BE2C (cell line): ENCODE measurements at regions not wholly inside any gene's neighbourhood (a gene's known extent, or its start where the extent isn't known, plus 50 kb on each side); places are given as distances from the start of the nearest gene placed in this dataset.
A peak's percentile ranks its signal among the peaks of the same experiment; 100 is the strongest.

Experiments
- DNase-seq: peaks from one replicate; pipeline ENCODE4 v3.0.0-alpha.2; 2020
- H3K27me3 ChIP-seq: fragments of 250-450 bp; sonication (Bioruptor Pico); 2 replicates; pipeline ENCODE4 v1.5.1; 2020; ENCODE audit warnings: mild to moderate bottlenecking
- H3K36me3 ChIP-seq: fragments of 250-450 bp; sonication (Bioruptor Pico); 2 replicates; pipeline ENCODE4 v1.5.1; 2020; ENCODE audit warnings: mild to moderate bottlenecking
- H3K4me1 ChIP-seq: fragments of 250-450 bp; sonication (Bioruptor Pico); 2 replicates; pipeline ENCODE4 v1.5.1; 2020
- H3K4me3 ChIP-seq: 2 replicates; pipeline ENCODE4 v1.5.1; 2011; ENCODE audit warnings: low read depth, low read length
- H3K9me3 ChIP-seq: fragments of 250-450 bp; sonication (Bioruptor Pico); 2 replicates; pipeline ENCODE4 v1.5.1; 2020
- TF ChIP-seq, protein P1 (sequence below): IDR thresholded peaks from 2 replicates; pipeline ENCODE4 v1.5.1; 2012; ENCODE audit warnings: mild to moderate bottlenecking, low read depth, low read length

DNA sequence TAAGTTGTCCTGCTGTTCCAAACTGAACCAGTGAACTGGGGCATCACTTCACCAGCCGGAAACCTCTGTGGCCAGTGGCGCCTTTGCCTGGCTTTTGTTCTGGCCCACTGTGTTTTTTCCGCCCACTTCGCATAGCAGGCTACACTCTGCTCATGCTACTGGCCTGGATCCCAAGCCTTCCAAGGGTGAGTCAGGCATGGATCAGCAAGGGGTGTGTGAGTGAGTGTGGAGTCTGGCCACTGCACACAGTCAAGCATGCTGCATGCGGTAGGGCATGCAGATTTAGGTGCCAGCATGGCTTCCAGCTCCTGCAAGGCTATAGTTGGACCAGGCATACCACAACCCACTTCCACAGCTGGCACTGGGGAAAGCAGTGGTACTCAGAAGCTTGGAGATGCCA lies 1967.9 kb downstream of the C4orf33 start:
- TF ChIP-seq, protein P1, sequence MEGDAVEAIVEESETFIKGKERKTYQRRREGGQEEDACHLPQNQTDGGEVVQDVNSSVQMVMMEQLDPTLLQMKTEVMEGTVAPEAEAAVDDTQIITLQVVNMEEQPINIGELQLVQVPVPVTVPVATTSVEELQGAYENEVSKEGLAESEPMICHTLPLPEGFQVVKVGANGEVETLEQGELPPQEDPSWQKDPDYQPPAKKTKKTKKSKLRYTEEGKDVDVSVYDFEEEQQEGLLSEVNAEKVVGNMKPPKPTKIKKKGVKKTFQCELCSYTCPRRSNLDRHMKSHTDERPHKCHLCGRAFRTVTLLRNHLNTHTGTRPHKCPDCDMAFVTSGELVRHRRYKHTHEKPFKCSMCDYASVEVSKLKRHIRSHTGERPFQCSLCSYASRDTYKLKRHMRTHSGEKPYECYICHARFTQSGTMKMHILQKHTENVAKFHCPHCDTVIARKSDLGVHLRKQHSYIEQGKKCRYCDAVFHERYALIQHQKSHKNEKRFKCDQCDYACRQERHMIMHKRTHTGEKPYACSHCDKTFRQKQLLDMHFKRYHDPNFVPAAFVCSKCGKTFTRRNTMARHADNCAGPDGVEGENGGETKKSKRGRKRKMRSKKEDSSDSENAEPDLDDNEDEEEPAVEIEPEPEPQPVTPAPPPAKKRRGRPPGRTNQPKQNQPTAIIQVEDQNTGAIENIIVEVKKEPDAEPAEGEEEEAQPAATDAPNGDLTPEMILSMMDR, result no peak
- H3K4me3 ChIP-seq, result no peak overlapping the region
- H3K27me3 ChIP-seq, result no peaks in the 10 kb centered on the region
- no peaks in the 10 kb centered on the region for H3K36me3 ChIP-seq
- H3K4me1 ChIP-seq, result no peaks in the 10 kb centered on the region
- DNase-seq, result no peak
- H3K9me3 ChIP-seq, result no peaks in the 10 kb centered on the region

DNA sequence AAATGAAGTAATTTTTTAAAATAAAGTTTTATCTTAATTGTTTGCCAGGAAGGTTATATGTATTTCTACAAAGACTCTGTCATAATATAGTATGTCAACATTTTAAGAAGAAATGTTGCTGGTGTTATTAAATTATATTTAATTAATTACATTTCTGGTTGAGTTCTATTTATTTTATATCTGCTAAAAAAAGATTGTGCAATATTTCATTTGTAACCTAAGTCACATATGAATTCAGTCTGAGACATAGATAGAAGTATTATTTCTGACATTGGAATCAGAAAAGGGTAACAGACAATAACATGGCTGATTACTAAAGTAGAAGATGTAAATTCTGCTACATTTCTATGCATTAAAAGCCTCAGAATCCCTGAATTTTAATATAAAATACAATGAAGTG lies 1985.1 kb downstream of the C4orf33 start:
- no peaks in the 10 kb centered on the region for H3K4me1 ChIP-seq
- TF ChIP-seq, protein P1, result no peak
- DNase-seq, result no peak
- no peaks in the 10 kb centered on the region for H3K9me3 ChIP-seq
- H3K36me3 ChIP-seq, result no peaks in the 10 kb centered on the region
- H3K4me3 ChIP-seq, result no peak overlapping the region
- H3K27me3 ChIP-seq, result no peaks in the 10 kb centered on the region

DNA sequence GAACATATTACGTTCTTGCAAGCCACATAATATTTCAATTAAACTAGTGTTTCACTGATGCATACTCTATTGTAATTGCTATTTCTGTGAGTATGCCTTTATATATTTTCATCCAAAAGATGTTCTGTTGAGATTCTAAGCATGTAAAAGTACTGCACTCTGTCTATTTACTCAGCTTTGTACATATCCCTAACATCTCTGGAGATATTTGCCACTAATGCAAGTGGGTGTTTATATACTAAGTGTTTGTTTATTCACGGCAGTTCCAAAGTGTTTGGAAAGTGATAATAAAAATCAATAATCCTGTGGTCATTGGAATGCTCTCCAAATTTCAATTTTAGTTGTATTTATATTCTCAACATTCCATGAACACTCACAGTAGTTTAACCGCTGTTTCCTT lies 1989.0 kb downstream of the C4orf33 start:
- Histone ChIP-seq H3K4me1 (no peaks in the 10 kb centered on the region), H3K4me3 (no peak overlapping the region), H3K27me3 (no peaks in the 10 kb centered on the region), H3K36me3 (no peaks in the 10 kb centered on the region), H3K9me3 (no peaks in the 10 kb centered on the region)
- DNase-seq, result no peak
- TF ChIP-seq, protein P1, result no peak

DNA sequence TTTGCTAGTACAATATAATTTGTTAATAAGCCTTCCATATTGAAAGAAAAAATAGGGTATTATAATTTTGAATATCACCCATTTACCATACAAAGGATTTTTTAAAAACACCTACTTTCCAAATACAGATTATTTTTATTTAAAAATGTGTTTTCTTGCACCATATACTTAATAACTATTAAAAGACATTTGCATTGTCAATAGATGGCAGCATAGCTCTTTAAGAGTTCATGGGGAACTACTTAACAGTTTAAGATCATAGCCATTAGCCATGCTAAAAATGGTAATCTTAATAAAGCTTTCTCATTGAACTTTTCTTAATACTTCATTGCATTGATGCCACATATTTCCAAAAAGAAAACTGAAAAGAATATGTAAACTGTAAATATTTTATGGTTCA lies 1995.9 kb downstream of the C4orf33 start:
- Histone ChIP-seq H3K4me3 (no peak overlapping the region), H3K36me3 (no peaks in the 10 kb centered on the region), H3K4me1 (no peaks in the 10 kb centered on the region), H3K27me3 (no peaks in the 10 kb centered on the region), H3K9me3 (no peaks in the 10 kb centered on the region)
- DNase-seq, result no peak
- TF ChIP-seq, protein P1, result peak; percentile 57

DNA sequence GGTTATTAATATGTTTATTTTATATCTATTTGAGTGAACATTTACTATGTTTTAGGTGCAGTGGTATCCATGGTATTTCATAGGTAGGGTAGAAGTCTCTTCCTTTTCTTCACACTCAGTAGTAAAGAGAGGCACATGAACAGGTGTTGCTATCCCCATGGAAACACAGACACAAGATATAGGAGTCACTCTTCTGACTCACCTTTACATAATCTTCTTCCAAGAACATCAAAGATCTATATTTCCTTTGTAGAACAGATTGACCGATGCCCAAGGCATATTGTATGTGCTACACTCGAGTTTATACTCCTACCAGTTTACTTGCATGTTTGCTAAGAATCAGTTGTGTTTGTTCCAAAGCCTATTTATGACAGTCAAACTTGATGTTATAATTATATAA lies 1997.4 kb downstream of the C4orf33 start:
- H3K4me3 ChIP-seq, result no peak overlapping the region
- no peaks in the 10 kb centered on the region for H3K4me1 ChIP-seq
- no peaks in the 10 kb centered on the region for H3K9me3 ChIP-seq
- TF ChIP-seq, protein P1, result no peak
- H3K27me3 ChIP-seq, result no peaks in the 10 kb centered on the region
- no peaks in the 10 kb centered on the region for H3K36me3 ChIP-seq
- DNase-seq, result no peak

DNA sequence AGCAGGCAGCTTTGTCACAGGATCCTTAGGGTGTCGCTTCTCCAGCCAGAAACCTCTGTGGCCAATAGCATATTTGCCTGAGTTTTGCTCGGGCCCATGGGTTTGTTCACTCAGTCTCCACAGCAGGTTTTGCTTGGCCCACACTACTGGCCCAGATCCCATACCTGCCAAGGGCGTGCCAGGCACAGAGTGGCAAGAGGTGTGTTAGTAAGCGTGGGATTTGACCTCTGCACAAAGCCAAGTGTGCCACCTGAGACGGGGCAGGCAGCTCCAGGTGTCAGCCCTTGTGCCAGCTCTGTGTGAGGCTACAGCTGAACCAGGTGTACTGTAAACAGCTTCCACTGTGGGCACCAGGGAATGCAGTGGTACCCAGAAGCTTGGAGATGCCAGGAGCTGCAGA lies 2003.0 kb downstream of the C4orf33 start:
- no peak for DNase-seq
- Histone ChIP-seq H3K36me3 (no peaks in the 10 kb centered on the region), H3K4me1 (no peaks in the 10 kb centered on the region), H3K27me3 (no peaks in the 10 kb centered on the region), H3K9me3 (no peaks in the 10 kb centered on the region; the same call in 1 of the 2 replicates), H3K4me3 (no peak overlapping the region)
- TF ChIP-seq, protein P1, result no peak
